Astrocyte (in vitro differentiated cells and primary cell): ENCODE measurements at regions not wholly inside any gene's neighbourhood (a gene's known extent, or its start where the extent isn't known, plus 50 kb on each side); places are given as distances from the start of the nearest gene placed in this dataset.

ENCODE experiments used
- DNase-seq: peaks from one replicate; pipeline ENCODE4 v3.0.0-alpha.2; 2010; ENCODE audit warnings: low read depth
- FAIRE-seq: peaks from 2 replicates; lab custom pipeline; 2011; peaks lifted over from hg19 to GRCh38; lab: Jason Lieb, UNC
- H2AFZ ChIP-seq: 2 replicates; pipeline ENCODE4 v1.6.0; 2012; ENCODE audit warnings: low read depth, low read length, inconsistent platforms
- H3K27ac ChIP-seq: 2 replicates; pipeline ENCODE4 v1.5.1; 2011; ENCODE audit warnings: low read depth, low read length, inconsistent platforms
- H3K27me3 ChIP-seq: 2 replicates; pipeline ENCODE4 v1.6.0; 2011; ENCODE audit warnings: low read length, inconsistent platforms; ENCODE audit not compliant: insufficient read depth
- H3K36me3 ChIP-seq: 2 replicates; pipeline ENCODE4 v1.5.1; 2011; ENCODE audit warnings: low read length, inconsistent platforms; ENCODE audit not compliant: insufficient read depth
- H3K4me1 ChIP-seq: 2 replicates; pipeline ENCODE4 v1.5.1; 2011; ENCODE audit warnings: low read length, inconsistent platforms; ENCODE audit not compliant: insufficient read depth
- H3K4me2 ChIP-seq: 2 replicates; pipeline ENCODE4 v1.6.0; 2012; ENCODE audit warnings: low read length, inconsistent platforms
- H3K4me3 ChIP-seq: 2 replicates; pipeline ENCODE4 v1.5.1; 2011; ENCODE audit warnings: low read depth, mild to moderate bottlenecking, low read length, inconsistent platforms; ENCODE audit not compliant: insufficient read depth
- H3K79me2 ChIP-seq: 2 replicates; pipeline ENCODE4 v1.6.0; 2012; ENCODE audit warnings: mild to moderate bottlenecking, low read length, inconsistent platforms; ENCODE audit not compliant: insufficient read depth
- H3K9ac ChIP-seq: 2 replicates; pipeline ENCODE4 v1.6.0; 2012; ENCODE audit warnings: mild to moderate bottlenecking, low read length, inconsistent platforms
- H3K9me3 ChIP-seq: 2 replicates; pipeline ENCODE4 v1.5.1; 2012; ENCODE audit warnings: low read depth, mild to moderate bottlenecking, low read length, inconsistent platforms; ENCODE audit not compliant: insufficient read depth
- H4K20me1 ChIP-seq: 2 replicates; pipeline ENCODE4 v1.6.0; 2012; ENCODE audit warnings: low read length, inconsistent platforms; ENCODE audit not compliant: insufficient read depth
- H3K27ac Mint-ChIP-seq: one replicate; pipeline ENCODE4 v1.8.0; 2021; ENCODE audit warnings: mild to moderate bottlenecking, mixed read lengths; ENCODE audit not compliant: unreplicated experiment
- H3K27me3 Mint-ChIP-seq: one replicate; pipeline ENCODE4 v1.8.0; 2021; ENCODE audit warnings: low read depth, mixed read lengths; ENCODE audit not compliant: unreplicated experiment
- H3K36me3 Mint-ChIP-seq: one replicate; pipeline ENCODE4 v1.8.0; 2021; ENCODE audit warnings: low read depth, mixed read lengths; ENCODE audit not compliant: unreplicated experiment
- H3K4me1 Mint-ChIP-seq: one replicate; pipeline ENCODE4 v1.8.0; 2021; ENCODE audit warnings: low read depth, mixed read lengths; ENCODE audit not compliant: unreplicated experiment
- H3K4me3 Mint-ChIP-seq: one replicate; pipeline ENCODE4 v1.8.0; 2021; ENCODE audit warnings: mild to moderate bottlenecking, moderate library complexity, mixed read lengths; ENCODE audit not compliant: unreplicated experiment
- H3K9me3 Mint-ChIP-seq: one replicate; pipeline ENCODE4 v1.8.0; 2021; ENCODE audit warnings: mild to moderate bottlenecking, mixed read lengths; ENCODE audit not compliant: unreplicated experiment
- EZH2 ChIP-seq: IDR thresholded peaks from 2 replicates; pipeline ENCODE4 v1.6.1; 2012; ENCODE audit warnings: mild to moderate bottlenecking, low read length, inconsistent platforms; ENCODE audit not compliant: insufficient read depth
- TF ChIP-seq, protein P1 (sequence below): IDR thresholded peaks from 2 replicates; pipeline ENCODE4 v1.5.1; 2011; ENCODE audit warnings: low read depth, mild to moderate bottlenecking, inconsistent platforms, low read length, moderate library complexity; ENCODE audit not compliant: insufficient read depth

- Mint-ChIP-seq H3K27me3 (peaks cover 20% of the 10 kb centered on the region), H3K36me3 (no peaks in the 10 kb centered on the region), H3K4me1 (peaks cover 4% of the 10 kb centered on the region), H3K27ac (no peak overlapping the region), H3K9me3 (no peaks in the 10 kb centered on the region), H3K4me3 (no peak overlapping the region)
- peak; percentile 7 for DNase-seq
- no peaks in the 10 kb centered on the region for H3K27me3 ChIP-seq
- no peaks in the 10 kb centered on the region for H3K36me3 ChIP-seq
- peak overlapping the region; percentile 68 for H3K4me2 ChIP-seq
- H3K79me2 ChIP-seq = no peaks in the 10 kb centered on the region
- H3K9ac ChIP-seq = no peak overlapping the region
- peaks cover 7% of the 10 kb centered on the region for H3K4me1 ChIP-seq
- H2AFZ ChIP-seq = no peak overlapping the region
- no peaks in the 10 kb centered on the region for H4K20me1 ChIP-seq
- no peak for TF ChIP-seq EZH2
- TF ChIP-seq, protein P1, sequence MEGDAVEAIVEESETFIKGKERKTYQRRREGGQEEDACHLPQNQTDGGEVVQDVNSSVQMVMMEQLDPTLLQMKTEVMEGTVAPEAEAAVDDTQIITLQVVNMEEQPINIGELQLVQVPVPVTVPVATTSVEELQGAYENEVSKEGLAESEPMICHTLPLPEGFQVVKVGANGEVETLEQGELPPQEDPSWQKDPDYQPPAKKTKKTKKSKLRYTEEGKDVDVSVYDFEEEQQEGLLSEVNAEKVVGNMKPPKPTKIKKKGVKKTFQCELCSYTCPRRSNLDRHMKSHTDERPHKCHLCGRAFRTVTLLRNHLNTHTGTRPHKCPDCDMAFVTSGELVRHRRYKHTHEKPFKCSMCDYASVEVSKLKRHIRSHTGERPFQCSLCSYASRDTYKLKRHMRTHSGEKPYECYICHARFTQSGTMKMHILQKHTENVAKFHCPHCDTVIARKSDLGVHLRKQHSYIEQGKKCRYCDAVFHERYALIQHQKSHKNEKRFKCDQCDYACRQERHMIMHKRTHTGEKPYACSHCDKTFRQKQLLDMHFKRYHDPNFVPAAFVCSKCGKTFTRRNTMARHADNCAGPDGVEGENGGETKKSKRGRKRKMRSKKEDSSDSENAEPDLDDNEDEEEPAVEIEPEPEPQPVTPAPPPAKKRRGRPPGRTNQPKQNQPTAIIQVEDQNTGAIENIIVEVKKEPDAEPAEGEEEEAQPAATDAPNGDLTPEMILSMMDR = no peak
- H3K27ac ChIP-seq = no peak overlapping the region
- H3K4me3 ChIP-seq = no peak overlapping the region
- FAIRE-seq = no peak
- no peaks in the 10 kb centered on the region for H3K9me3 ChIP-seq
These were observed 460.2 kb upstream of the FAT1 start for GRCh38 chr4:187183826-187184225.

GRCh38 chr4:187184508-187184907 lies 460.9 kb upstream of the FAT1 start:
- FAIRE-seq (no peak), DNase-seq (no peak)
- TF ChIP-seq, protein P1 = no peak
- TF ChIP-seq EZH2 = no peak
- Mint-ChIP-seq H3K4me1 (peaks cover 4% of the 10 kb centered on the region), H3K27ac (no peak overlapping the region), H3K4me3 (no peak overlapping the region), H3K27me3 (peaks cover 27% of the 10 kb centered on the region), H3K36me3 (no peaks in the 10 kb centered on the region), H3K9me3 (no peaks in the 10 kb centered on the region)
- Histone ChIP-seq H3K4me1 (peaks cover 7% of the 10 kb centered on the region), H3K36me3 (no peaks in the 10 kb centered on the region), H3K4me2 (no peak overlapping the region), H2AFZ (no peak overlapping the region), H3K9ac (no peak overlapping the region), H3K27me3 (no peaks in the 10 kb centered on the region), H4K20me1 (no peaks in the 10 kb centered on the region), H3K79me2 (no peaks in the 10 kb centered on the region), H3K4me3 (no peak overlapping the region), H3K27ac (no peak overlapping the region), H3K9me3 (no peaks in the 10 kb centered on the region)

DNA sequence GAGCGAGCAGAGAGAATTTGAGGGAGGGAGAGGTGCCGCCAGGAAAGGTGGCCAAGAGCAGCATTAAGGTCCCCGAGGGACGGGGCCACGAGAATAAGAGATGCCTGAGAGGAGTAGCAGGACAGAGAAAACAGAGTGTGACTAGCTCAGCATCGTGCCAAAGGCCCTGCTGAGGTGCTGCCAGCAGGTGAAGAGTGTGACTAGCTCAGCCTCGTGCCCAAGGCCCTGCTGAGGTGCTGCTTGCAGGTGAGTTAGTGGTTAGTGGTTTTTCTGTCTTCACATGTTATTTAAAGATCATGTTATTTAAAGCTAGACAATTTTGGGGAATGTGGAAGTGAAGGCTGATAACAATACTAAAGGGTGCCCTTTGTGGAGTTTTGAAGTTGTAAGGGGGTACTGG lies 464.5 kb upstream of the FAT1 start:
- H3K27ac ChIP-seq = no peak overlapping the region
- no peak overlapping the region for H3K4me3 Mint-ChIP-seq
- H3K9me3 ChIP-seq = no peaks in the 10 kb centered on the region
- no peak overlapping the region for H2AFZ ChIP-seq
- H3K9me3 Mint-ChIP-seq = no peaks in the 10 kb centered on the region
- H3K27me3 ChIP-seq = no peaks in the 10 kb centered on the region
- no peaks in the 10 kb centered on the region for H4K20me1 ChIP-seq
- no peaks in the 10 kb centered on the region for H3K36me3 ChIP-seq
- no peak overlapping the region for H3K4me2 ChIP-seq
- peaks cover 5% of the 10 kb centered on the region for H3K4me1 ChIP-seq
- DNase-seq (no peak), FAIRE-seq (no peak)
- H3K79me2 ChIP-seq = no peaks in the 10 kb centered on the region
- H3K4me3 ChIP-seq = no peak overlapping the region
- TF ChIP-seq, protein P1 = no peak
- TF ChIP-seq EZH2 = no peak
- H3K27ac Mint-ChIP-seq = no peak overlapping the region
- H3K4me1 Mint-ChIP-seq = peaks cover 4% of the 10 kb centered on the region
- peaks cover 26% of the 10 kb centered on the region for H3K27me3 Mint-ChIP-seq
- H3K9ac ChIP-seq = no peak overlapping the region
- H3K36me3 Mint-ChIP-seq = no peaks in the 10 kb centered on the region
